Rectal smooth muscle tissue (tissue), 1 donor: ENCODE measurements at regions not wholly inside any gene's neighbourhood (a gene's known extent, or its start where the extent isn't known, plus 50 kb on each side); places are given as distances from the start of the nearest gene placed in this dataset.

Source experiments
- H3K27ac ChIP-seq: one replicate; pipeline ENCODE4 v1.7.0; 2013; ENCODE audit warnings: low read depth, low read length, inconsistent platforms
- H3K27me3 ChIP-seq: one replicate; pipeline ENCODE4 v1.7.0; 2013; ENCODE audit warnings: low read length; ENCODE audit not compliant: control insufficient read depth, insufficient read depth
- H3K36me3 ChIP-seq: one replicate; pipeline ENCODE4 v1.7.0; 2013; ENCODE audit warnings: low read length; ENCODE audit not compliant: control insufficient read depth, insufficient read depth
- H3K4me1 ChIP-seq: one replicate; pipeline ENCODE4 v1.7.0; 2013; ENCODE audit warnings: low read length; ENCODE audit not compliant: control insufficient read depth, insufficient read depth
- H3K4me3 ChIP-seq: one replicate; pipeline ENCODE4 v1.7.0; 2013; ENCODE audit warnings: low read length
- H3K9ac ChIP-seq: one replicate; pipeline ENCODE4 v1.7.0; 2013; ENCODE audit warnings: low read length

GRCh38 chr7:1377111-1377909 lies 82.0 kb downstream of the MICALL2 start:
- Histone ChIP-seq H3K27ac (no peak overlapping the region), H3K36me3 (no peaks in the 10 kb centered on the region), H3K4me3 (no peak overlapping the region), H3K4me1 (no peaks in the 10 kb centered on the region), H3K9ac (no peak overlapping the region), H3K27me3 (peaks cover 3% of the 10 kb centered on the region)

GRCh38 chr7:1378610-1379601 lies 80.4 kb downstream of the MICALL2 start:
- no peak overlapping the region for H3K4me3 ChIP-seq
- no peak overlapping the region for H3K27ac ChIP-seq
- no peaks in the 10 kb centered on the region for H3K4me1 ChIP-seq
- H3K27me3 ChIP-seq, result peaks cover 6% of the 10 kb centered on the region
- H3K9ac ChIP-seq, result no peak overlapping the region
- H3K36me3 ChIP-seq, result no peaks in the 10 kb centered on the region

GRCh38 chr7:1380231-1380815 lies 78.9 kb downstream of the MICALL2 start:
- Histone ChIP-seq H3K27ac (no peak overlapping the region), H3K36me3 (no peaks in the 10 kb centered on the region), H3K4me1 (no peaks in the 10 kb centered on the region), H3K27me3 (peaks cover 6% of the 10 kb centered on the region), H3K9ac (no peak overlapping the region), H3K4me3 (no peak overlapping the region)

GRCh38 chr7:1380821-1381580 lies 78.3 kb downstream of the MICALL2 start:
- no peak overlapping the region for H3K27ac ChIP-seq
- no peak overlapping the region for H3K4me3 ChIP-seq
- no peaks in the 10 kb centered on the region for H3K36me3 ChIP-seq
- no peaks in the 10 kb centered on the region for H3K4me1 ChIP-seq
- H3K9ac ChIP-seq, result no peak overlapping the region
- H3K27me3 ChIP-seq, result peaks cover 13% of the 10 kb centered on the region

GRCh38 chr7:1382553-1383397 lies 76.5 kb downstream of the MICALL2 start:
- H3K27ac ChIP-seq, result no peak overlapping the region
- H3K27me3 ChIP-seq, result peaks cover 15% of the 10 kb centered on the region
- no peaks in the 10 kb centered on the region for H3K36me3 ChIP-seq
- H3K4me3 ChIP-seq, result no peak overlapping the region
- H3K9ac ChIP-seq, result no peak overlapping the region
- no peaks in the 10 kb centered on the region for H3K4me1 ChIP-seq

- no peaks in the 10 kb centered on the region for H3K4me1 ChIP-seq
- H3K9ac ChIP-seq, result no peak overlapping the region
- H3K27me3 ChIP-seq, result peaks cover 20% of the 10 kb centered on the region
These were observed 75.7 kb downstream of the MICALL2 start for GRCh38 chr7:1383398-1384112.

GRCh38 chr7:1384113-1384415 lies 75.2 kb downstream of the MICALL2 start:
- Histone ChIP-seq H3K9ac (no peak overlapping the region), H3K27me3 (peaks cover 24% of the 10 kb centered on the region), H3K27ac (no peak overlapping the region), H3K36me3 (no peaks in the 10 kb centered on the region), H3K4me3 (no peak overlapping the region), H3K4me1 (no peaks in the 10 kb centered on the region)

More at GRCh38 chr7:1383398-1384112, 75.7 kb downstream of the MICALL2 start:
- Histone ChIP-seq H3K4me3 (no peak overlapping the region), H3K36me3 (no peaks in the 10 kb centered on the region), H3K27ac (no peak overlapping the region)
